Gastroesophageal sphincter (tissue), 3 donors: ENCODE measurements at regions not wholly inside any gene's neighbourhood (a gene's known extent, or its start where the extent isn't known, plus 50 kb on each side); places are given as distances from the start of the nearest gene placed in this dataset.

ENCODE experiments used
- CTCF ChIP-seq, 4 experiments: fragments of 200-600 bp in 2 of 4; fragments of 450-650 bp in 2 of 4; sonication (generic) in 1 of 4; IDR thresholded peaks; one replicate each; pipeline ENCODE4 v1.5.1; 2017 to 2019; ENCODE audit warnings: antibody characterized with exemption in 4 of 4, mild to moderate bottlenecking in 2 of 4, moderate library complexity in 2 of 4
- POLR2AphosphoS5 ChIP-seq: sonication (generic); formaldehyde crosslinking; IDR thresholded peaks from one replicate; pipeline ENCODE4 v1.6.1; 2017; ENCODE audit warnings: antibody characterized with exemption

- TF ChIP-seq CTCF (IDR thresholded peaks at IDR 0.05) (no peak), POLR2AphosphoS5 (no peak)
Measured at GRCh38 chr1:65704318-65704717, 88.4 kb upstream of the PDE4B start.
